HG02943 (cell line): ENCODE measurements at regions not wholly inside any gene's neighbourhood (a gene's known extent, or its start where the extent isn't known, plus 50 kb on each side); places are given as distances from the start of the nearest gene placed in this dataset.
"Not testable (repeated sequence)": the region's sequence is repeated elsewhere in the genome, so short reads cannot be mapped to it uniquely, and the experiment has no call there.

Source experiments
- ATAC-seq: cut with Tn5 transposase; IDR thresholded peaks from one replicate; pipeline ENCODE4 v1.9.1; 2021; ENCODE audit warnings: mild to moderate bottlenecking, low read depth, moderate library complexity; ENCODE audit not compliant: unreplicated experiment

DNA sequence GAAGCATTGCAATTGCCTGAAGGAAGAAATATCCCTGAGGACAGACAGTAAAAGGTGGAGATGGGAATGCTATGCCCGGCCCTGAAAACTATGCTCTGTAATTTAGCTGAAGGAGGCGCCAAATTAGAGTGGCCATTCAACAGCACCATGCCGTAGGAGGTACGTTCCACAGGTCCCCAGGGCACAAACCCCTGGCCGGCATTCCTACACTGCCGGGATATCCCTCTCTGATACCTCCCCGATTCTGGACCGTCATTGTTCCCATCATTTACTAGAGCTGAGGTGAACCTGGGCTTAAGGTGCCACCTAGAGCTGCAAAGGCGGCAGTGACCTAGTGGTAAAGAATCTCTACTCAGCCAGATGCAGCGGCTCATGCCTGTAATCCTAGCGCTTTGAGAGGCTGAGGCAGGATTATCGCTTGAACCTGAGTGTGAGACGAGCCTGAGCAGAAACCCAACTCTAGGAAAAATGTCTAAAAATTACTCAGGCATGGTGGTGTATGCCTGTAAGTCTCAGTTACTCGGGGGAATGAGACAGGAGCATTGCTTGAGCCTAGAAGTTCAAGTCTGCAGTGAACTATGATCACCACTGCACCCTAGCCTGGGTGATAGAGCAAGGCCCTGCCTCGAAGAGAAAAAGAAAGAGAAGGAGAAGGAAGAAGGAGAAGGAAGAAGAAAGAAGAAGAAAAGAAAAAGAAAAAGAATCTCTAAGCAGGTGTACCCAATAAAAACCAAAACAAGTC is 53.0 kb upstream of the TNKS2 start:
- no peak for ATAC-seq

DNA sequence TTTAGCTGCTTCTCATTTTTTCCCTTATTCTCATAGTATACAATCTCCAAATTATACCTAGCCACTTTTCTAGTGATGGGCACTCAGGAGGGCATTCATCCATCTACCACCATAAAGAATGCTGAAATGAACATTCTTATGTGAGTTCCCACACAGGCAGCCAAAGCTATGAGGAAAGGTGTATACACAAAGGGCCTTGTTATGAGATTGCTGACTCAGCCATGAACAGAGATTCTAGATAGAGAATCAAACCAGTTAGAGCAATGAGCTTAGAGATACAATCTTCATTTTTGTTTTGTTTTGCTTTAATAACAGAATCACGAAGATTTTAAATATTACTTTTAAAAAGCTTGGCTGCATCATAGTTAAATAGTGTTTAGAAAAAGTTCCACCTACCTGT is 54.8 kb upstream of the TNKS2 start:
- ATAC-seq, result no peak

DNA sequence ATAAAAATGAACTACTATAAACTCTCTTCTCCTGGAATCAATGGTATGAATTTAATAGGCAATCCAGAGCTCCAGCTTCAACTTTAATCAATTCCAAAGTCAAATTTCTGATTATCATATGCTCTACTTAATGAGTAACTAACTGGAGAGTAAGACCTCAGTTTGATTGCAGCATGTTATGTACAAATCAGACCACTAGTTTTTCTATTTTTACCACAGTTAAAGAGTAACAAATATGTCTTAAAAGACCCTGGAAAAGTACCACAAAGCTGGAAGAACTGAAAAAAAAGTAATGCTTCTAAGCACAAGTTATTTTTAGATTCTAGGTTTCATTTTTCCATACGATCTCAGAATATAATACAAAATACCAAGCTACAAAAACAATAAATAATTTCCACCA is 56.0 kb upstream of the TNKS2 start:
- no peak for ATAC-seq

DNA sequence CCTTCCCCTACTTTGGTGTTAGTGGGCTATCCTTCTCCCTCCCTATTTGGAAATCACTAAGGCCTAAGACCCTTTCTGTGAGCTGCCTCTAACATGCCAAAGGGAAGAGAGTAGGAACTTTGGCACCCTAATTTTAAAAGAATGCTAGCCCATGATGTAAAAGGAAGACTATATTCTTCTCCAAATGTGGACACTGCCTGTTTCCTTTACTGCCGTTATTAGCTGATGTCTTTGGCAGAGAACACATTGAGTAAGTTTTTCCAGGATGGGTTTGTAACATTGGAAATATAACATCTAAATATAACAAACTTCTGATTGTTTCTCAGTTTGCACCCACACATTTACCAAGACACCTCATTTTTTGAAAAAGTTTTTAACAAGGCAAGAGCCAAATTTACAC is 56.9 kb upstream of the TNKS2 start:
- no peak for ATAC-seq

DNA sequence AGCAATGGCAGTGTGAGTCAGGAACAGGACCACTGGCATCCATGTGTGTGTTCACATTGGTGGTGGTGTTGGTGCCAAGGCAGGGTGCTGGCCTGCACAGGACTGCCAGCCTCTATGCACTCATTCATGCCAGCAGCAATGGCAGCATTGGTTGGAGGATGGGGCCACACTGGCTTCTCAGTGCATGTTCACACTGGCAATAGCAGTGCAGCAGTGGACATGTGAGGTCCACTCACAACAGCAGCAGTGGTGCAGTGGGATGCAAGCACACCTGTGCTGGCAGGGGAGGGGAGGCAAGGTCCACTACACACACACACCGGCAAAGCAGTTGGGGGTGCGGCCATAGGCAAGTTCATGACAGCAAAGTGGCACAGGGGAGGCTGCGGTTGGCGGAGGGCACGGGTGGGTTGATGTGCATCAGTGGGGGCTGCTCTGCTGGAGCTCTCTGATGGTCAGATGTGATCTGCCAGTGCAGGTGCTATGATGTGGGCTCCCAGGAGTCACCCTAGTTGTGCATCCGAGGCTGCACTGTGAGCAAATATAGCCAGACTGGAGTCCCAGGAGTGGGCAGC is 57.8 kb upstream of the TNKS2 start:
- no peak for ATAC-seq

DNA sequence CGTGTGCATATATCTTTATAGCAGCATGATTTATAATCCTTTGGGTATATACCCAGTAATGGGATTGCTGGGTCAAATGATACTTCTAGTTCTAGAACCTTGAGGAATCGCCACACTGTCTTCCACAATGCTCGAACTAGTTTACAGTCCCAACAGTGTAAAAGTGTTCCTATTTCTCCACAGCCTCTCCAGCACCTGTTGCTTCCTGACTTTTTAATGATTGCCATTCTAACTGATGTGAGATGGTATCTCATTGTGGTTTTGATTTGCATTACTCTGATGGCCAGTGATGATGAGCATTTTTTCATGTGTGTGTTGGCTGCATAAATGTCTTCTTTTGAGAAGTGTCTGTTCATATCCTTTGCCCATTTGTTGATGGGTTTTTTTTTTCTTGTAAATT is 66.0 kb upstream of the TNKS2 start:
- ATAC-seq, result not testable (repeated sequence)

DNA sequence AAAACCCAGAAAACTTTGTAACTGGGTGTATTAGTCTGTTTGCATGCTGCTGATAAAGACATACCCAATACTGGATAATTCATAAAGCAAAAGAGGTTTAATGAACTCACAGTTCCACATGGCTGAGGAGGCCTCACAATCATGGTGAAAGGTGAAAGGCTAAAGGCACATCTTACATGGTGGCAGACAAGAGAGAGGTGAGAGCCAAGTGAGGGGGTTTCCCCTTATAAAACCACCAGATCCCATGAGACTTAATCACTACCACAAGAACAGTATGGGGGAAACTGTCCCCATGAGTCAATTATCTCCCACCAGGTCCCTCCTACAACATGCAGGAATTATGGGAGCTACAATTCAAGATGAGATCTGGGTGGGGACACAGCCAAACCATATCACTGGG is 68.9 kb upstream of the TNKS2 start:
- ATAC-seq, result not testable (repeated sequence)

DNA sequence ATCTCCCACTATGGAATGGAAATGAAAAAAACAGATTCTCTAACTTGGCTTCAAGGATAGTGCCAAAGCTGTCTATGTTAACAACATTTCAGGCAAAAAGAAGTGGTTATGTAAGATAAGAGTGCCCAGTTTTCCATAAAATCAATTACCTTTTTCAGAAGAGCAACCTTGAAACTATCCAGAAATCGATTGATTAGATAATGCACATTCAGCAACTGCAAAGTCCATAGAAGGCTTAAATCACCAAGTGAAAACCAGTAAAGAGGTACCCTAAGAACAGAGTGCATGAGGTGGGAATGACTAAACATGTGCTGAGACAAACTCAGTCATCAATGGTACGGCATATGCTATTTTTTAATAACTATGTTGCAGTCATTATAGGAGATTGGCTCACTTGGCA is 71.9 kb upstream of the TNKS2 start:
- no peak for ATAC-seq

DNA sequence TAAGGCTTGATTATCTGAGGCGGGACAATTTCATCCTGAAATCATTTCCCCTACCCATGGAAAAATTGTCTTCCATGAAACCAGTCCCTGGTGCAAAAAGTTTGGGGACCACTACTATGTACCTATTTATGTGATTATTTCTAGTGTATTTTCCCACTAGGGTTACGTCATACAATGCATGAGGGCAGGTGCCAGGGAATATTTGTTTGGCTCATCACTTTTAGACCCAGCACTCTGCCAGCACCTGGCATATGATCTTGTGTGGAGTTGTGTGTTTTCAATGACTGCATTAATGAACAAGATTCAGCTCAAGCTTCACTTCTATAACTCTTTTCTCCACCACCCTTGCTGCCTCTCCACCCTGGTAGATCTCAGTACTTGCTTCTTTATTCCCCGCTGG is 73.3 kb upstream of the TNKS2 start:
- ATAC-seq, result no peak

DNA sequence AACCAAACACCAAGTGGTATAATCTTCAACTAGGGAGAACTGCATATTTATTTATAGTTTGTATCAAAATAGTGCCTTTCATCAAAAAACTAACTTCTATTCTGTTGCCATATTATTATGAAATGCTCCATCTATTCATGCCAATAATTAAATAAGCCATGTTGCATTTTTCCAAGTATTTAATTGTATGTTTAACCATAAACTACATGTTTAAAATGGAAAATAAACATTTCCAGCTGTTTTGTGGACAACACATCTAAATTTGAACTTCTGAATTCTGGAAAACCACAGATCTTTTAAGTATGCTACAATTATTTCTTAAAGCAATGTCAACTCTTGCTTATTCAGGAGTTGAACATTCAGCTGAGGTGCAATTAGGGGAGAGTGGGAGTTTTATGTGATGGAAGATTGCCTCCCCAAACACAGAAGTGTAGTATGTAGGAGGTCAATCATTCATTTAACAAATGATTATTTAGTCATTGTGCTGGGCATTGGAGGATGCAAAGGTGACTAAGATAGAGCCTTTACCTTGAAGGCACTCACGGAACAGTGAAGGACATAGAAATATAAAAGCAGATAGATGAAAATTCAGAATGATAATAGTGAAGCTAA is 80.7 kb upstream of the PPP1R3C start:
- no peak for ATAC-seq

DNA sequence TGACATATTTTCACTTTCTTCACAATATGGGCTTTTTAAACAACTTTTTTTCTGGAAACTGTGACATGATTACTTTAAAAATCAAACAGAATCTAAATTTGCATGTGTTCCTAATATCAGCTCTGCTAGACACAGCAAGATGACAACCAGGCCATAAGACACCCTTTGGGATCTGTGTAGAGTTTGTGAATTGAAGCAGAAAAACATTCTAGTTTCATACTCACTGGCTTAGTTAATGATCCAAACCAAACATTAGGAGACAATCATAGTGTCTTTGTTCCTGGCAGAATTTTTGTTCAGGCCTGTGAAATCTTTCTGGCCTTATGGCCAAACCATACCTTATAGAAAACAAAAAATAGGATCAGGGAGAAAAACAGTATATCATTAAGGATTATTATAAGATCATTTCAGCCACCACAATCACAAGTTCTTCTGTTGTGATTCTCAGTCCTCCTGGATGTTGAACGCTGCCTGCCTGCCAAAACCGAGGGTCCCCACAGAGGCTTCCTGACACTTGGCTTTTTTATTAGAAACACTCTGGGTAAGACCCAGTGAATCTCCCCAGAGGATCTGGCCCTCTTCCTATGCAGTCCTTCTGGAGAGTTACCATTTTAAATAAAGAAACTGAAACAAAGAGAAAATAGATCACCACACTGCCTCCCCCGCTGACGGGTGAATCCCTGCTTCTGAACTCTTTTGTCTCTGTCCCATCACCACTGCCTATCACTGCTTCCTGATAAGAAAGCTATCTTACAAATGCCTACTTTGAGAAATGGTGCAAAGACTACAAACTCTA is 79.2 kb upstream of the PPP1R3C start:
- peak; percentile 67 for ATAC-seq

DNA sequence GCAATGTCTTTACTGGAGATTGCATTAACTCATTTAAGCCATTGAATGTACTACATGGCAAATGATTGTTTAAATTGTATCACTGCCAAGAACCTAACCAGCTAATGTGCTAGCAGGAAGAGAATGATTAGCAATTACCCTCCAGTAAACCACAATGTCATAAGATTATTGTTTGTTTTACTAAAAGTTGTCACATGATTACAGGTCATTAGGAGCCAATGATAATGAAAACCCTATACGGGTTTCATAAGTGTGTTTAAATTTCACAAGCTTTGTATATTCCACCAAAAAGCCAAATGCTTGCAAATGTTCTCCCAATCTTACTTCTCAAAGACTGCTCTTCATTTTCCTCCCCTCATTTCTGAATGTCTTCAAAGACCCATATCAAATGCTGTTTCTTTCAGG is 76.5 kb upstream of the PPP1R3C start:
- ATAC-seq, result no peak

DNA sequence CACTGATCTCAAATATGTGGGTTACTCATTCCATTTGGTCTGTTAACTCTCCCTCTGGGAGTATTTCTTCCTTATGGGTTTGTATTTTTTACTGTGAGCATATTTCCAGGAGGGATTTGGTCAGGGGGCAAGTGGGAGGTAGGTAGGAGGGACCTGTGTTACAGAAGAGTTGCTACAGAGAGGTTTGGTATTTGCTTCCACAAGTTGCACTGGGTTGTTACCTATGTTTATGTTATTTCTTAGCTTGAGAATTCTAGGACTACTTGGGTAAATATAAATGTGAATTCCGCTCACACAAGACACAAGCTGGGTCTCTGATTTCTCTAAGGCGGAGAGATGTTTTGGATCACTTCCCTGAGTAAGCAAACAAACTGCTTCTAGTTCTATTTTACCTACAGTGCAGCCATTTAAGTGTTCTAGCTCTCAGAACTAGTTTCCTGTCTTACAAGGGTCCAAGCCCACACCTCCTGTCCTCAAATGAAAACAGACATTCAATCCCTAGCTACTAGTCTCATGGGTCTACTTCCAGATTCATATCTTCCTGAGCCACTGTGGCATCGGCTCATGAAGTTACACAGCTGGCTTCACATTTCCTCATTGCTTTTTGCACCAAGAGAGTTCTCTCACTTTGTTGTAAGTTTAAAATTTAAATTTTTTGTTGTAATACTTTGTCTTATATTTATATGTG is 75.4 kb upstream of the PPP1R3C start:
- no peak for ATAC-seq

DNA sequence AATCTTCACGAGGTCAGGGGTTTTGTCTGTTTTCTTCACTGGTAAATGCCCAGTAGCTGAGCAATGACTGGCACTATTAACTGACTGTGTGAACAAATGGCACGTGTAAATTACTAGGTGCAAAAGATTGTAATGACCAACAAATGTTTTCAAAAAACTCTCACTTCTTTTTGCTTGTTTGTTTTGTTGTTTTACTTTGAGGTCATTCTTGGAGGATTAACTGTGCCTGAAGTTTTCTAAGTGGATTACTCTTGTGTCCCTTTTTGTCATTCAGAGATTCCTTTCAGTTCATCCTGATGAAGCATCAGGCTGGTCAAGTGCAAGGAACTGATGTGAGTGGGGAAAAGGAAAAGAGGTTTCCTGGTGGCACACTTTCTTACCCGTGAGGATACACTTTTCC is 74.4 kb upstream of the PPP1R3C start:
- no peak for ATAC-seq

DNA sequence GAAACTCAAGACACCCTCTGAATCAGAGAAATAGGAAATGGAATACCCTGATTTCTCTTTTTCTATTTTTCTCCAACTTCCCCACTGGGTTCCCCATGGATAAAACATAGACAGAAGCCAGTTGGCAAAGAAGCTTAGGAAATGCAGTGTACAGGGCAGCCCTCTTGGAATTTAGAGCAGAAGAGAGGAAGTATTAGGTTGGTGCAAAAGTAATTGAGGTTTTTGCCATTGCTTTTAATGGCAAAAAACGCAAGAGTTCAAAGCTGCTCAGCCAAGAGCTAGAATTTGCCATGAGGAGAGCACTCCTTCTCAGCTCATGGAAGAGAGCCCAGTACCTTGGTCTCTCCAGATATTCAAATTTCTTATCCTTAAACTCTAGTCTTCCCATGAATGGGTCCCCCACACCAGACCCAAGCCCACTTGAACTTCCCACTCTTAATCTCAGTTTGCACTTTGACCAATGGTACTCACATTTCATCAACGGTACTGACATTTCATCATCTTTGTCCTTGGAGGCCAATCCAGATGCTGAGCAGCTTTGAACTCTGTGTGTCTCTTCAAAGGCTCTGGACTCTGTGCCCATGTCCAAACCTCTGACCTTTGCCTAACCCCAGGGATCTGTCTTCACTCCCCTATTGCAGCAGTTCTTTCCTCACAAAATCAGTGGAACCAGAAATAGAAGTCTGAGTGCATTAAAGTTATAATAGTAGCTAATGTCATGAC is 73.2 kb upstream of the PPP1R3C start:
- ATAC-seq, result no peak

DNA sequence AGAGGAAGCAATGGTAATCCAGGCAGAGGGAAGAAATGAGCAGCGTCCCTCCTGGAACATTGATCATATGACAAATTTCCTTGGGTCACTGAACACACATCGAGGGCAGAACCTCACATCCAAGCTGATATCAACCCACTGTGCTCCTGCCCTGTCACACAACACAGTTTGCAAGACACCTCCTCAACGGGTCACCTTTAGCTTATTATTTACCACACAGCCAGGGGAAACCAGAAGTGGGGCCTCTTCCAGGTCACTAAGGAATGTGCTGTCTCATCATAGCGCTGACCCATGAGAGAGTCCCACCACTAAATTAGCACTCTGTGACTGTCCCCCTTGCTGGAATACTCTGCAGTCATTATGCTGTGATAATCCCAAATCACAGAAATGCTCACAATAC is 69.7 kb upstream of the PPP1R3C start:
- no peak for ATAC-seq

DNA sequence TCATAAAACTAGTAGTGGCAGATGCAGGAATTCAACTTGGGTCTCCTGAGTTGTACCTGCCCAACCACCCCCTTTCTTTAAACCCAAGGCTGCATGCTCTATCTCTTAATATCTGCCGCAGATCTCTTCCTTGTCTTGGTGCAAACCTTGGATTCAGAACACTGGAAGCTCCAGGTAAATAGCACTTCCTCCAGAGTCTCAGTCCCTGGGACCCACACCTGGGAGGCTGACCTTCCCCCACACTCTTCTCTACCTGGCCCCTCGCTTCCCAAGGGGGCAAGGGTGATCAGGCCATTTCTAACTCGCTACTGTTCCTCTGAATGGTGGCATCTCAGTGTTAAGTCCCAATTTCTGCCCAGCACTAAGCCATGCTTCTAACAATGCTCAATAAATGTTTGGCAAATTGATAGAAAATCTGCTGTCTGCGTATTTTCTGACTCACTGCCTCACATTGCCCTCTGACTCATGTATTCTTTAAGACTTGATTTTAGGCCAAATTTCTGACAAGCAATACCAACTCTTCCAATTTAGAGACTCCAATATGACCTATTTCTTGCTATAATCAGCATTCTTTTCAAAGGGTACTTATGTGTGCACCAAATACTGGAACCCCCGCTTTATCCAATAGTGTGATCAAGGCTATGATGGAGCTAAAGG is 68.0 kb upstream of the PPP1R3C start:
- no peak for ATAC-seq

DNA sequence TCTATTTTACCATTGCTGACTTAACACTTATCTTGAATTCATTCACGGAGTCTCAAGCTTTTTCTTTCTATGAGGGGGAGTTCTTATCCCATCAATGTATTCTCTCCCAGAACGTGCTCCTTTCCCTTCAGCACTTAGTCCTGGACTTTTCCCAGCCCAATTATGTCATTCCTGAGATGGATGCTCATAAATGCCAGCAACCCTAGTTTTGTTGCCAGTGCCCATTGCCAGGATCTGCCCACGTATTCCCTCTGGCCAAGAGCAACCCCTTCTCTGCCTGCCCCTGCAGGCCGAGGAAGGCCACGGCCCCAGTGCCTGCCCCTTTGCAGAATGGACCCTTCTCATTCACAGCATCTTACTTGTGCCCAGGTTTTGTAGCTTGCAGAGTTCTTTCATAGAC is 67.4 kb upstream of the PPP1R3C start:
- no peak for ATAC-seq

DNA sequence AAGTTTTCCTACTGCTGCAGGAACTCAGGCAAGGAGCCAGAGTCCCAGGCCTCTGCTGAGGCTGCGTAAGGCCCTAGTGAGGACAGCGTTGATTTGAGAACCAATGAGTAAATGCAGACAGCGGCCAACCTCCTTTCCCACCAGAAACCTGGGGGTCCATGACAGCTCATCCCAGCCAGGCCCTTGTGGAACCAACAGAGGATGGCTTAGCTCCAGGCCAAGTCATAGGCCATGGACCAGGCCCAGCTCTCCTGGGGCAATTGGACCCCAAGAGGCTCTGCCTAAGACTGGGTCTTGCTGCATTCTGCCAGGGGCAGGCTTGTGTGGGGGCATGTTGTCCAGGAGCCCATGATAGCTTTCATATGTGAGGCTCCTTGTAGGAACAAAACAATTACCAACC is 65.4 kb upstream of the PPP1R3C start:
- no peak for ATAC-seq
